ENCODE measurements at regions not wholly inside any gene's neighbourhood (a gene's known extent, or its start where the extent isn't known, plus 50 kb on each side); places are given as distances from the start of the nearest gene placed in this dataset.

DNA sequence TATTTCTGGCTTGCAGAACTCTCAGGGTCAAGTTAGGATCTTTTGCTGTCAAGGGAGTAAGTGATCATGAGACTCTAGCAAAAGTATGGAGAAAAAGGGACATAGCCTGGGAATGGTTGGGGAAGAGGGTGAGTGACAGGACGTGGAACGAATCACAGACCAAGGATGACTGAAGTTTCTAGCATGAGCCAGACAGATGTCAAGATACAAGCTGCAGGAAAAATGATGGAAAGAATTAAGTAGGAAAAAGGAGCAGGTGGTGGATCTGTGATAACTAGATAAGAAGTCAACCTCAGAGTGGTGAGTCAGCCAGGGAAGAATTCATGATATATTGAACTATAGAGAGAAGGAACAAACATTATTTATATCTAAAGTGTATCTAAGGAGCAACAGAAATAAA is 159.8 kb upstream of the SYNDIG1 start:
- TF ChIP-seq EP300 (IDR thresholded peaks at IDR 0.05; ENCODE audit: borderline replicate concordance), result no peak
- TF ChIP-seq, protein P1, sequence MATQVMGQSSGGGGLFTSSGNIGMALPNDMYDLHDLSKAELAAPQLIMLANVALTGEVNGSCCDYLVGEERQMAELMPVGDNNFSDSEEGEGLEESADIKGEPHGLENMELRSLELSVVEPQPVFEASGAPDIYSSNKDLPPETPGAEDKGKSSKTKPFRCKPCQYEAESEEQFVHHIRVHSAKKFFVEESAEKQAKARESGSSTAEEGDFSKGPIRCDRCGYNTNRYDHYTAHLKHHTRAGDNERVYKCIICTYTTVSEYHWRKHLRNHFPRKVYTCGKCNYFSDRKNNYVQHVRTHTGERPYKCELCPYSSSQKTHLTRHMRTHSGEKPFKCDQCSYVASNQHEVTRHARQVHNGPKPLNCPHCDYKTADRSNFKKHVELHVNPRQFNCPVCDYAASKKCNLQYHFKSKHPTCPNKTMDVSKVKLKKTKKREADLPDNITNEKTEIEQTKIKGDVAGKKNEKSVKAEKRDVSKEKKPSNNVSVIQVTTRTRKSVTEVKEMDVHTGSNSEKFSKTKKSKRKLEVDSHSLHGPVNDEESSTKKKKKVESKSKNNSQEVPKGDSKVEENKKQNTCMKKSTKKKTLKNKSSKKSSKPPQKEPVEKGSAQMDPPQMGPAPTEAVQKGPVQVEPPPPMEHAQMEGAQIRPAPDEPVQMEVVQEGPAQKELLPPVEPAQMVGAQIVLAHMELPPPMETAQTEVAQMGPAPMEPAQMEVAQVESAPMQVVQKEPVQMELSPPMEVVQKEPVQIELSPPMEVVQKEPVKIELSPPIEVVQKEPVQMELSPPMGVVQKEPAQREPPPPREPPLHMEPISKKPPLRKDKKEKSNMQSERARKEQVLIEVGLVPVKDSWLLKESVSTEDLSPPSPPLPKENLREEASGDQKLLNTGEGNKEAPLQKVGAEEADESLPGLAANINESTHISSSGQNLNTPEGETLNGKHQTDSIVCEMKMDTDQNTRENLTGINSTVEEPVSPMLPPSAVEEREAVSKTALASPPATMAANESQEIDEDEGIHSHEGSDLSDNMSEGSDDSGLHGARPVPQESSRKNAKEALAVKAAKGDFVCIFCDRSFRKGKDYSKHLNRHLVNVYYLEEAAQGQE (IDR thresholded peaks at IDR 0.05; ENCODE audit: low read depth), result no peak
- TF ChIP-seq ZBTB7A (IDR thresholded peaks at IDR 0.05; ENCODE audit: low read depth), result no peak
- no peak for TF ChIP-seq CEBPB (IDR thresholded peaks at IDR 0.05)

Data from Ishikawa (cell line).